Omental fat pad (tissue), 3 donors: ENCODE measurements at regions not wholly inside any gene's neighbourhood (a gene's known extent, or its start where the extent isn't known, plus 50 kb on each side); places are given as distances from the start of the nearest gene placed in this dataset.

ENCODE experiments used
- ATAC-seq: fragments of 150-250 bp; one replicate; pipeline ENCODE4 v1.9.1; 2016; ENCODE audit warnings: mild to moderate bottlenecking, moderate library complexity; ENCODE audit not compliant: low FRiP score
- DNase-seq: peaks from one replicate; pipeline ENCODE4 v3.0.0-alpha.2; 2019; ENCODE audit warnings: low spot score
- TF ChIP-seq, protein P1 (sequence below), 3 donors: fragments of 450-650 bp; IDR thresholded peaks; one replicate each; pipeline ENCODE4 v1.5.1; 2016 to 2017; ENCODE audit warnings: antibody characterized with exemption in 3 of 3, mild to moderate bottlenecking in 3 of 3, moderate library complexity in 2 of 3

DNA sequence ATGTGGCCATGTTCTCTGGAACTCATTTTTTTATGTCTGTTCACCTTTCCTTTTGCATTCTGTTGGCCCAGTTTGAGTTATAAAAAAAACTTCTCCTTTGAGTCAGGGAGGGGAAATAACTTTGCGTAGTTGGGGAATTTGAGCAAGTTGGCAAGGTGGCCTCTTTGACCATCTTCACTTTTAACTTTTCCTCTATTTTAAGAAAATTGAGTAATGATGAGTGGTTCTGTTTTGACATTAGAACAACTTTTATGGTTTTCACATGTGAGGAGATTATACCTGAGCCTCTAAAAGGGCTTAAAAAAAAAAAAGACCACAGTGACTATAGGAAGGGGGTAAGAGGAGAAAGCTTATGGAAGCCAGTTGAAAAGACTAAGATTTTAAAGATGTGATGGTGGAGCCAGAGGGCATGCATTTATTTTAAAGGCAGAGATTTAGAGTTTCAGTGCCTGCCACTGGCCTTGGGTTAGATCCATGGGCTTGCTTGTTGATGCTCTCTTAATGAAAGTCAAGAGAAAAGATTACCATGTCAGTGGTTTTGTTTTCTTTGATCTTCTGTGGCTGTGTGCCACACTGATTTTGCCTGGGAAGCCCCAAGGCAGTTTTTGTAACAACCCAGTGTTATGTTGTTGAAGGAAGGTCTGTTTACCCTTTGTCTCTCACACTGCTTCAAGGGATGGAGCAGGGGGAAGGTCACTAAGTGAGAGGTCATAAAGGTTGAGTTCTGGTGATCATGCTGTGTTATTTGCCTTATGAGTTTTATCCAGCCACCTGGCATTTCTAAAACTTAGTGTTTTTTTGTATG is 219.7 kb upstream of the CD180 start:
- TF ChIP-seq, protein P1, sequence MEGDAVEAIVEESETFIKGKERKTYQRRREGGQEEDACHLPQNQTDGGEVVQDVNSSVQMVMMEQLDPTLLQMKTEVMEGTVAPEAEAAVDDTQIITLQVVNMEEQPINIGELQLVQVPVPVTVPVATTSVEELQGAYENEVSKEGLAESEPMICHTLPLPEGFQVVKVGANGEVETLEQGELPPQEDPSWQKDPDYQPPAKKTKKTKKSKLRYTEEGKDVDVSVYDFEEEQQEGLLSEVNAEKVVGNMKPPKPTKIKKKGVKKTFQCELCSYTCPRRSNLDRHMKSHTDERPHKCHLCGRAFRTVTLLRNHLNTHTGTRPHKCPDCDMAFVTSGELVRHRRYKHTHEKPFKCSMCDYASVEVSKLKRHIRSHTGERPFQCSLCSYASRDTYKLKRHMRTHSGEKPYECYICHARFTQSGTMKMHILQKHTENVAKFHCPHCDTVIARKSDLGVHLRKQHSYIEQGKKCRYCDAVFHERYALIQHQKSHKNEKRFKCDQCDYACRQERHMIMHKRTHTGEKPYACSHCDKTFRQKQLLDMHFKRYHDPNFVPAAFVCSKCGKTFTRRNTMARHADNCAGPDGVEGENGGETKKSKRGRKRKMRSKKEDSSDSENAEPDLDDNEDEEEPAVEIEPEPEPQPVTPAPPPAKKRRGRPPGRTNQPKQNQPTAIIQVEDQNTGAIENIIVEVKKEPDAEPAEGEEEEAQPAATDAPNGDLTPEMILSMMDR (IDR thresholded peaks at IDR 0.05) = no peak
- DNase-seq (no peak), ATAC-seq (no peak)

DNA sequence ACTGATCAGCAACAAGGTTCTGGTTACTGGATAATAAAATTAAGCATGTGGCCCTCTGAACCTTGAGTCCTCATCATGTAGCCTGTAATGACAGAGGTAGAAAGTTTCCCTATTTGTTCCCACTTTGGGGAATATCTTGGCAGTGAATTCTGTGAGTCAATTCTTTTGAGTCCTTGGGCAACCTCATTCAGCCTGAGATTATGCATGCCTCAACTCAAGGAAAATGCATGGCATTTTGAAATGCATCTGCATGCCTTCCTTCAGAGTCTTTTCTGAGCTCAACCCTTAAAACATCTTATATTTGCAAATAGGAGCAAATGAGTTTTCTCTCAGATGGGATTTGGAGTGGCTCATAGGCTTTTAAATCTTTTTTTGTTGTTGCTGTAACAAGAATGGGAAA is 218.1 kb upstream of the CD180 start:
- ATAC-seq = no peak

DNA sequence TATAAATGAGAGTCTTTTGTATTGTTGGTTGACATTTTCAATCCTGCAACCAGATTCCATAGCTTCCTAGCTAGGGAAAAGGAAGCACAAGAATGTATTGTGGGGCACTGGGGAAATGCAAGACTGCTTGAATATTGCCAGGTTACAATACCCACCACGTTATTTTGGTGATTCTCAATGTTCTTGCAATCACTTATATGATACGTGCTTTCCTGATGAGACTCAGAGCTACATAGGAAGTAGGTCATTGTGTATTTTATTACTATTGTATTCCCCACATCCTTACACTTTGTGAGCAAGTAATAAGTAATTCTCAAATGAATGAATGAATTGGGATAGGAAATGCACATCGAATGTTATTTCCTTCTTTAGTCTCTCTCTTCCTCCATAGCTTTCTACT is 217.1 kb upstream of the CD180 start:
- DNase-seq = no peak
- ATAC-seq = no peak
- TF ChIP-seq, protein P1 (IDR thresholded peaks at IDR 0.05) = no peak

More for the DNA sequence above, 218.1 kb upstream of the CD180 start:
- no peak for DNase-seq
- TF ChIP-seq, protein P1 (IDR thresholded peaks at IDR 0.05) = no peak

DNA sequence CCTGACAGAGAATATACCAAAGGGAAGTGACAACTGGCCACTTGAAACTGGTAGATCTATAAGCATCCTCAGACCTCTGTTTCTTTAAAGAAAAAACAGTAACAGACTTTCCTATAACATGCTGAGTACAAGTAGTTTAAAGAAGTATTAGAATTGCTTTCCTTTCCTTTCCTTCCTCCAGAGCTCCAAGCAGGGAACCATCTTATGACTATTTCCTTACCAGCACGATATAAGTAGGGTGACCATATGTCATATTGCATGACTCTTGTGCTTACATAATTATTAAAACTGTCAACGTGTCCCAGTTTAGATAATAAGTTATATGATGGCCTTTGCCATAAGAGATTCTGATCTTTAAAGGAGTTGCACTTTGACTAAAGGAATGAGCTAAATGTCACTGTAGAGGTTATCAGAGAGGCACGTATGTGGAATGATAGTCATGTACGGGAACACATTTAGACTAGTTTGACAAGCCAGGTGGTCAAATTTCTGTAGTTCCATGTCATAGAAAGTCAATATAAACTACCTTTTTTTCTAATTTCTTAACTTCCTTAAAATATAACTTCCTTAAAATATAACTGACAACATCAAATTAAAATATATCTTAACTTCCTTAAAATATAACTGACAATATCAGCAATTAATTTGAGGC is 212.7 kb upstream of the CD180 start:
- ATAC-seq (no peak), DNase-seq (no peak)
- TF ChIP-seq, protein P1 (IDR thresholded peaks at IDR 0.05) = no peak

DNA sequence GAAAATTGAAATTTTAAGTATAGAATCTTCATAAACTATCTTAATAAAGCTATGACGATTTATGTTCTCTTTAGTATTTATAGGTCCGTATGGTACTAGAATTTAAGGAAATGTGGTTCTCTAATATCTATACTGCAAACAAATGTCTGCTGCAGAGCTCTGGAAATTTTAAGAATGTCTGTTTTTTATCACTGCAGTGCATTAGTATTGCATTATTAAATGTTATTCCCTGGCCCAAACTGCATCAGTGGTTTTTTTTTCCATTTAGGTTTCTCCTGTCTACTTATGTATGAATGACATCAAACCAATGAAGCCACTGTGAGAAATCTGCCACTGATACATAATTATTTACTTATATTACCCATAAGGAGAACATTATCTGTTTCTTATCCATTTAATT is 211.4 kb upstream of the CD180 start:
- ATAC-seq (no peak), DNase-seq (no peak)
- TF ChIP-seq, protein P1 (IDR thresholded peaks at IDR 0.05) = no peak

DNA sequence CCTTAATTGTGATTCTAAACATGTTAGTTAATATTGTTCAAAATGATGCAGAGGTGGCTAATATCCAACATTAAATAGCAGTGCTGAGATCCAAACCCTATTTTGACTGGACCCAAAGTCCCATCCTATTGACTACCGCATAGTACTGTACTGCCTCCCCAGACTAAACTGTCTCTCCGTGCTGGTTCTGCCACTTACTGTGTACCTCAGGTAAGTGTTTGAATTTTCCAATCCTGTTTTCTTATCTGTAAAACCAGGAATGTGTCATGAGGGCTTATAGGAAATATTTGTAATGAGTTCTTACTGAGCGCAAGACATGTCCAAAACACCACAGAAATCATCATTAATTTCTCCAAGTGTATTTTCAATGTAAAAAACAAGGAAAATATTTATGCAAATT is 209.2 kb upstream of the CD180 start:
- ATAC-seq (no peak), DNase-seq (no peak)
- TF ChIP-seq, protein P1 (IDR thresholded peaks at IDR 0.05) = no peak

DNA sequence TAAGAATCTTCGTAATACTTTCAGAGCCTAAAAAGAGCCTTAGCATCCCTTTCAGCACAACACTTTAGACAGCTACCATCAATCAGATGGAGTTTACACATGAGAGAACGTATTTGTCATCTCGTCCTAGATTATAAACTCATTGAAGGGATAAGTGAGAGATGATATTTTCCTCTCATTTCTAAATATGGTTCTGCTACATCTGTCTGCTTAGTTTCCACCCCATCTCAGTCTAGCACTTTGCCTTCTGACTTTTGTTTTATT is 208.4 kb upstream of the CD180 start:
- TF ChIP-seq, protein P1 (IDR thresholded peaks at IDR 0.05) = no peak
- DNase-seq (no peak), ATAC-seq (no peak)
